CD4-positive, alpha-beta T cell (primary cell): ENCODE measurements at regions not wholly inside any gene's neighbourhood (a gene's known extent, or its start where the extent isn't known, plus 50 kb on each side); places are given as distances from the start of the nearest gene placed in this dataset.

Source experiments
- ATAC-seq: fragments of 200-7000 bp; cut with Tn5 transposase; one replicate; pipeline ENCODE4 v1.10.0; 2022; ENCODE audit warnings: mild to moderate bottlenecking; ENCODE audit not compliant: poor library complexity
- CTCF ChIA-PET: fragments of 350-600 bp; sonication (Branson Sonifier 250); formaldehyde crosslinking; loops from one replicate; lab custom pipeline; 2021; ENCODE audit warnings: antibody characterized with exemption, inconsistent platforms; lab: Charles Lee
- POLR2A ChIA-PET: fragments of 350-600 bp; sonication (Branson Sonifier 250); formaldehyde crosslinking; loops from one replicate; lab custom pipeline; 2021; ENCODE audit warnings: antibody characterized with exemption, inconsistent platforms; lab: Charles Lee
- DNase-seq, 14 experiments: peaks; one replicate each; pipeline ENCODE4 v3.0.0-alpha.2; 2013 to 2020; ENCODE audit warnings: mixed read lengths in 2 of 14
- H3K27ac ChIP-seq, 2 donors: one replicate each; pipeline versions ENCODE4 v1.5.1 to v1.7.0; 2013; ENCODE audit warnings: low read length in 2 of 2, low read depth in 1 of 2, mild to moderate bottlenecking in 1 of 2
- H3K27me3 ChIP-seq, 2 experiments: 1 replicate in 1 of 2; 2 replicates in 1 of 2; pipeline versions ENCODE4 v1.6.1 to v1.7.0; 2013; ENCODE audit warnings: low read length in 2 of 2, control low read depth in 1 of 2, mild to moderate bottlenecking in 1 of 2, moderate library complexity in 1 of 2; ENCODE audit not compliant: insufficient read depth in 2 of 2, control insufficient read depth in 1 of 2
- H3K36me3 ChIP-seq: one replicate; pipeline ENCODE4 v1.6.1; 2013; ENCODE audit warnings: low read length, control low read depth; ENCODE audit not compliant: insufficient read depth
- H3K4me1 ChIP-seq: one replicate; pipeline ENCODE4 v1.6.1; 2013; ENCODE audit warnings: low read length, control low read depth; ENCODE audit not compliant: insufficient read depth
- H3K4me3 ChIP-seq: one replicate; pipeline ENCODE4 v1.5.1; 2013; ENCODE audit warnings: mild to moderate bottlenecking, low read length, moderate library complexity
- H3K9me3 ChIP-seq, 2 experiments: 1 replicate in 1 of 2; 2 replicates in 1 of 2; pipeline versions ENCODE4 v1.6.1 to v1.7.0; 2013; ENCODE audit warnings: low read length in 2 of 2, mild to moderate bottlenecking in 2 of 2, control low read depth in 1 of 2, moderate library complexity in 1 of 2; ENCODE audit not compliant: control insufficient read depth in 1 of 2, insufficient read depth in 1 of 2
- H3K27ac Mint-ChIP-seq: one replicate; pipeline ENCODE4 v1.8.0; 2020; ENCODE audit warnings: mixed read lengths
- H3K27me3 Mint-ChIP-seq: one replicate; pipeline ENCODE4 v1.8.0; 2021; ENCODE audit warnings: mixed read lengths
- H3K36me3 Mint-ChIP-seq: one replicate; pipeline ENCODE4 v1.8.0; 2021; ENCODE audit warnings: low read depth, mixed read lengths
- H3K4me1 Mint-ChIP-seq: one replicate; pipeline ENCODE4 v1.8.0; 2021; ENCODE audit warnings: low read depth, mixed read lengths
- H3K4me3 Mint-ChIP-seq: one replicate; pipeline ENCODE4 v1.8.0; 2020; ENCODE audit warnings: mild to moderate bottlenecking, mixed read lengths
- H3K9me3 Mint-ChIP-seq: one replicate; pipeline ENCODE4 v1.8.0; 2020; ENCODE audit warnings: mixed read lengths
- CTCF ChIP-seq: fragments of 200-600 bp; IDR thresholded peaks from one replicate; pipeline ENCODE4 v1.8.0; 2022; ENCODE audit warnings: antibody characterized with exemption, mild to moderate bottlenecking
- intact Hi-C, 2 experiments: fragments of 100-400 bp; cut with DNase I in 1 of 2; cut with micrococcal nuclease in 1 of 2; formaldehyde crosslinking; loops; one replicate each; pipeline versions ENCODE4 v1.15.1 to v1.9.0; 2023 to 2025; cut with DNase I, micrococcal nuclease

GRCh38 chr9:87115785-87116184 is 168.5 kb upstream of the GAS1 start:
- POLR2A ChIA-PET, result no interaction called here
- peaks cover 2% of the 10 kb centered on the region for H3K9me3 Mint-ChIP-seq

GRCh38 chr9:87116492-87116891 is 169.2 kb upstream of the GAS1 start:
- peaks cover 25% of the 10 kb centered on the region for H3K27me3 Mint-ChIP-seq
- DNase-seq (no peak), ATAC-seq (no peak)
- H3K4me3 ChIP-seq, result no peak overlapping the region
- no peak overlapping the region for H3K4me3 Mint-ChIP-seq
- H3K36me3 Mint-ChIP-seq, result no peaks in the 10 kb centered on the region
- no peaks in the 10 kb centered on the region for H3K27me3 ChIP-seq
- no peaks in the 10 kb centered on the region for H3K4me1 ChIP-seq
- no peak for TF ChIP-seq CTCF
- no peaks in the 10 kb centered on the region for H3K36me3 ChIP-seq
- H3K9me3 Mint-ChIP-seq, result peaks cover 2% of the 10 kb centered on the region
- intact Hi-C loops, result loop anchor here in 1 of 2 experiments (10.0 kb wide), 1 partner anchor 208 kb away; no protein-coding TSS in a partner anchor
- peaks cover 1 to 3% of the 10 kb centered on the region in 2 experiments for H3K9me3 ChIP-seq
- H3K27ac Mint-ChIP-seq, result no peak overlapping the region
- ChIA-PET CTCF (no interaction called here), POLR2A (no interaction called here)
- H3K4me1 Mint-ChIP-seq, result no peaks in the 10 kb centered on the region
- no peak overlapping the region for H3K27ac ChIP-seq

More at GRCh38 chr9:87115785-87116184, 168.5 kb upstream of the GAS1 start:
- no peak overlapping the region for H3K4me3 Mint-ChIP-seq
- no peaks in the 10 kb centered on the region for H3K27me3 ChIP-seq
- no peak overlapping the region for H3K4me3 ChIP-seq
- H3K36me3 Mint-ChIP-seq, result no peaks in the 10 kb centered on the region
- no peak overlapping the region for H3K27ac ChIP-seq
- DNase-seq, result no peak
- ATAC-seq, result no peak
- H3K27ac Mint-ChIP-seq, result no peak overlapping the region
- intact Hi-C loops, result loop anchor here in 1 of 2 experiments (10.0 kb wide), 1 partner anchor 209 kb away; no protein-coding TSS in a partner anchor
- no peaks in the 10 kb centered on the region for H3K4me1 Mint-ChIP-seq
- CTCF ChIA-PET, result no interaction called here
- peaks cover 26% of the 10 kb centered on the region for H3K27me3 Mint-ChIP-seq
- H3K36me3 ChIP-seq, result no peaks in the 10 kb centered on the region
- no peak for TF ChIP-seq CTCF
- no peaks in the 10 kb centered on the region for H3K4me1 ChIP-seq
- peaks cover 3 to 8% of the 10 kb centered on the region in 2 experiments for H3K9me3 ChIP-seq

GRCh38 chr9:87118594-87118993 is 171.3 kb upstream of the GAS1 start:
- no peak overlapping the region for H3K4me3 Mint-ChIP-seq
- ATAC-seq, result no peak
- H3K4me3 ChIP-seq, result no peak overlapping the region

More at GRCh38 chr9:87118594-87118993, 171.3 kb upstream of the GAS1 start:
- H3K27me3 ChIP-seq, result no peaks in the 10 kb centered on the region
- peaks cover 0 to 3% of the 10 kb centered on the region in 2 experiments for H3K9me3 ChIP-seq
- no peaks in the 10 kb centered on the region for H3K4me1 Mint-ChIP-seq
- ChIA-PET CTCF (no interaction called here), POLR2A (no interaction called here)
- H3K4me1 ChIP-seq, result no peaks in the 10 kb centered on the region
- no peak overlapping the region for H3K27ac ChIP-seq
- intact Hi-C loops, result loop anchor here in 1 of 2 experiments (10.0 kb wide), 1 partner anchor 206 kb away; no protein-coding TSS in a partner anchor
- H3K36me3 Mint-ChIP-seq, result no peaks in the 10 kb centered on the region
- H3K36me3 ChIP-seq, result no peaks in the 10 kb centered on the region
- no peak overlapping the region for H3K27ac Mint-ChIP-seq
- TF ChIP-seq CTCF, result no peak
- no peak for DNase-seq
- H3K27me3 Mint-ChIP-seq, result peaks cover 24% of the 10 kb centered on the region
- no peaks in the 10 kb centered on the region for H3K9me3 Mint-ChIP-seq
